ENCODE measurements at regions not wholly inside any gene's neighbourhood (a gene's known extent, or its start where the extent isn't known, plus 50 kb on each side); places are given as distances from the start of the nearest gene placed in this dataset.

GRCh38 chr20:57838670-57839151, 128.9 kb upstream of the PMEPA1 start:
- DNase-seq, result no peak

- DNase-seq, result no peak
Observed at GRCh38 chr20:57837208-57838035, 127.6 kb upstream of the PMEPA1 start.

GRCh38 chr20:57835588-57836455, 126.0 kb upstream of the PMEPA1 start:
- DNase-seq, result no peak

GRCh38 chr20:57835074-57835452, 125.2 kb upstream of the PMEPA1 start:
- DNase-seq, result no peak

- no peak for DNase-seq
Observed at GRCh38 chr20:57834306-57835073, 124.7 kb upstream of the PMEPA1 start.

GRCh38 chr20:57831993-57832585, 122.3 kb upstream of the PMEPA1 start:
- no peak for DNase-seq

GRCh38 chr20:57831326-57831992, 121.6 kb upstream of the PMEPA1 start:
- DNase-seq, result no peak

GRCh38 chr20:57830515-57830895, 120.7 kb upstream of the PMEPA1 start:
- DNase-seq, result no peak

- DNase-seq, result no peak
Observed at GRCh38 chr20:57829805-57830514, 120.1 kb upstream of the PMEPA1 start.

- no peak for DNase-seq
Observed at GRCh38 chr20:57829336-57829735, 119.5 kb upstream of the PMEPA1 start.

GRCh38 chr20:57828696-57829095, 118.9 kb upstream of the PMEPA1 start:
- DNase-seq, result no peak

GRCh38 chr20:57826666-57827287, 117.0 kb upstream of the PMEPA1 start:
- DNase-seq, result no peak

- no peak for DNase-seq
Observed at GRCh38 chr20:57824909-57825308, 115.1 kb upstream of the PMEPA1 start.

- DNase-seq, result no peak
Observed at GRCh38 chr20:57821935-57822334, 112.1 kb upstream of the PMEPA1 start.

- DNase-seq, result no peak
Observed at GRCh38 chr20:57819691-57820380, 110.0 kb upstream of the PMEPA1 start.

- DNase-seq, result no peak
Observed at GRCh38 chr20:57819291-57819690, 109.5 kb upstream of the PMEPA1 start.

- DNase-seq, result no peak
Observed at GRCh38 chr20:57818418-57819181, 108.8 kb upstream of the PMEPA1 start.

- no peak for DNase-seq
Observed at GRCh38 chr20:57815405-57815804, 105.6 kb upstream of the PMEPA1 start.

GRCh38 chr20:57814529-57814928, 104.7 kb upstream of the PMEPA1 start:
- no peak for DNase-seq
